ENCODE measurements at regions not wholly inside any gene's neighbourhood (a gene's known extent, or its start where the extent isn't known, plus 50 kb on each side); places are given as distances from the start of the nearest gene placed in this dataset.

- Histone ChIP-seq H2AFZ (ENCODE audit: low read length) (no peak overlapping the region), H3K27ac (ENCODE audit: insufficient read depth, low read length) (no peak overlapping the region), H3K79me2 (ENCODE audit: control insufficient read depth, insufficient read depth, low read length) (no peaks in the 10 kb centered on the region), H3K27me3 (ENCODE audit: control insufficient read depth, insufficient read depth, low read length) (no peaks in the 10 kb centered on the region), H3K36me3 (ENCODE audit: control insufficient read depth, insufficient read depth, low read length) (no peaks in the 10 kb centered on the region), H3K4me3 (replicated peaks in 1 of 4; ENCODE audit: control extremely low read depth in 1 of 4, insufficient read depth in 1 of 4, low read depth in 3 of 4, low read length in 4 of 4) (no peak overlapping the region), H3K9me3 (ENCODE audit: control insufficient read depth, insufficient read depth, low read depth, low read length) (no peaks in the 10 kb centered on the region), H3K4me1 (ENCODE audit: control insufficient read depth, extremely low read depth, insufficient read depth, low read length) (no peaks in the 10 kb centered on the region), H4K20me1 (ENCODE audit: control insufficient read depth, extremely low read depth, insufficient read depth, low read length) (no peaks in the 10 kb centered on the region), H3K4me2 (ENCODE audit: extremely low read depth, insufficient read depth, low read length) (no peak overlapping the region), H3K9ac (ENCODE audit: insufficient read depth, low read length) (no peak overlapping the region)
- no peak for DNase-seq (ENCODE audit: low read depth in 2 of 2)
- TF ChIP-seq CTCF (conservative IDR thresholded peaks at IDR 0.05 in 1 of 2, IDR thresholded peaks at IDR 0.05 in 1 of 2; ENCODE audit: low read depth in 1 of 2, low read length in 2 of 2) (no peak), EZH2 (IDR thresholded peaks at IDR 0.05; ENCODE audit: low read length, missing control alignments) (no peak)
These were observed 1198.3 kb downstream of the OLFM4 start for GRCh38 chr13:54226876-54227275.

- Histone ChIP-seq H3K4me3 (replicated peaks in 1 of 4; ENCODE audit: control extremely low read depth in 1 of 4, insufficient read depth in 1 of 4, low read depth in 3 of 4, low read length in 4 of 4) (no peak overlapping the region), H3K79me2 (ENCODE audit: control insufficient read depth, insufficient read depth, low read length) (no peaks in the 10 kb centered on the region), H3K9me3 (ENCODE audit: control insufficient read depth, insufficient read depth, low read depth, low read length) (no peaks in the 10 kb centered on the region), H2AFZ (ENCODE audit: low read length) (no peak overlapping the region), H3K9ac (ENCODE audit: insufficient read depth, low read length) (no peak overlapping the region), H3K4me1 (ENCODE audit: control insufficient read depth, extremely low read depth, insufficient read depth, low read length) (no peaks in the 10 kb centered on the region), H3K36me3 (ENCODE audit: control insufficient read depth, insufficient read depth, low read length) (no peaks in the 10 kb centered on the region), H3K4me2 (ENCODE audit: extremely low read depth, insufficient read depth, low read length) (no peak overlapping the region), H4K20me1 (ENCODE audit: control insufficient read depth, extremely low read depth, insufficient read depth, low read length) (no peaks in the 10 kb centered on the region), H3K27me3 (ENCODE audit: control insufficient read depth, insufficient read depth, low read length) (no peaks in the 10 kb centered on the region), H3K27ac (ENCODE audit: insufficient read depth, low read length) (no peak overlapping the region)
- no peak for DNase-seq (ENCODE audit: low read depth in 2 of 2)
- TF ChIP-seq CTCF (conservative IDR thresholded peaks at IDR 0.05 in 1 of 2, IDR thresholded peaks at IDR 0.05 in 1 of 2; ENCODE audit: low read depth in 1 of 2, low read length in 2 of 2), result no peak
- TF ChIP-seq EZH2 (IDR thresholded peaks at IDR 0.05; ENCODE audit: low read length, missing control alignments), result no peak
These were observed 1204.1 kb downstream of the OLFM4 start for GRCh38 chr13:54232700-54233099.

GRCh38 chr13:54234607-54235006, 1206.0 kb downstream of the OLFM4 start:
- H3K4me1 ChIP-seq (ENCODE audit: control insufficient read depth, extremely low read depth, insufficient read depth, low read length), result no peaks in the 10 kb centered on the region
- DNase-seq (ENCODE audit: low read depth in 2 of 2), result no peak
- no peaks in the 10 kb centered on the region for H3K79me2 ChIP-seq (ENCODE audit: control insufficient read depth, insufficient read depth, low read length)
- H2AFZ ChIP-seq (ENCODE audit: low read length), result no peak overlapping the region
- H4K20me1 ChIP-seq (ENCODE audit: control insufficient read depth, extremely low read depth, insufficient read depth, low read length), result no peaks in the 10 kb centered on the region
- no peaks in the 10 kb centered on the region for H3K27me3 ChIP-seq (ENCODE audit: control insufficient read depth, insufficient read depth, low read length)
- H3K4me2 ChIP-seq (ENCODE audit: extremely low read depth, insufficient read depth, low read length), result no peak overlapping the region
- TF ChIP-seq CTCF (conservative IDR thresholded peaks at IDR 0.05 in 1 of 2, IDR thresholded peaks at IDR 0.05 in 1 of 2; ENCODE audit: low read depth in 1 of 2, low read length in 2 of 2), result no peak
- TF ChIP-seq EZH2 (IDR thresholded peaks at IDR 0.05; ENCODE audit: low read length, missing control alignments), result no peak
- no peaks in the 10 kb centered on the region for H3K36me3 ChIP-seq (ENCODE audit: control insufficient read depth, insufficient read depth, low read length)
- no peaks in the 10 kb centered on the region for H3K9me3 ChIP-seq (ENCODE audit: control insufficient read depth, insufficient read depth, low read depth, low read length)
- no peak overlapping the region for H3K27ac ChIP-seq (ENCODE audit: insufficient read depth, low read length)
- no peak overlapping the region for H3K9ac ChIP-seq (ENCODE audit: insufficient read depth, low read length)
- no peak overlapping the region for H3K4me3 ChIP-seq (replicated peaks in 1 of 4; ENCODE audit: control extremely low read depth in 1 of 4, insufficient read depth in 1 of 4, low read depth in 3 of 4, low read length in 4 of 4)
